HUES64 (cell line): ENCODE measurements at regions not wholly inside any gene's neighbourhood (a gene's known extent, or its start where the extent isn't known, plus 50 kb on each side); places are given as distances from the start of the nearest gene placed in this dataset.

Source experiments
- H3K27ac ChIP-seq: 2 replicates; pipeline ENCODE4 v1.7.0; 2013; ENCODE audit warnings: low read depth, low read length, inconsistent platforms
- H3K27me3 ChIP-seq: 2 replicates; pipeline ENCODE4 v1.6.1; 2013; ENCODE audit warnings: mild to moderate bottlenecking, low read length; ENCODE audit not compliant: insufficient read depth
- H3K36me3 ChIP-seq: 2 replicates; pipeline ENCODE4 v1.6.1; 2013; ENCODE audit warnings: mild to moderate bottlenecking, low read length; ENCODE audit not compliant: insufficient read depth
- H3K4me1 ChIP-seq: 2 replicates; pipeline ENCODE4 v1.6.1; 2013; ENCODE audit warnings: mild to moderate bottlenecking, low read length, moderate library complexity; ENCODE audit not compliant: insufficient read depth
- H3K4me3 ChIP-seq: 2 replicates; pipeline ENCODE4 v1.5.1; 2013; ENCODE audit warnings: mild to moderate bottlenecking, low read length, moderate library complexity
- H3K9ac ChIP-seq: 2 replicates; pipeline ENCODE4 v1.6.1; 2013; ENCODE audit warnings: mild to moderate bottlenecking, low read depth, low read length
- H3K9me3 ChIP-seq: 2 replicates; pipeline ENCODE4 v1.6.1; 2013; ENCODE audit warnings: low read depth, low read length; ENCODE audit not compliant: insufficient read depth
- WGBS: fragments of 150-250, 120-280 bp; methylation state at CpG from one replicate; pipeline ENCODE4 v1.1.7; 2013; ENCODE audit warnings: missing lambda C conversion rate; 5-methylcytosine and 5-hydroxymethylcytosine counted together

- Histone ChIP-seq H3K27me3 (peaks cover 4% of the 10 kb centered on the region; the same call in 1 of the 2 replicates), H3K4me3 (no peak overlapping the region), H3K4me1 (peaks cover 19% of the 10 kb centered on the region), H3K9me3 (no peaks in the 10 kb centered on the region), H3K9ac (no peak overlapping the region), H3K36me3 (no peaks in the 10 kb centered on the region), H3K27ac (no peak overlapping the region)
- WGBS, result no CpG with 5 or more reads among the region's 2 CpGs
Observed at GRCh38 chr13:82905071-82905470, 977.2 kb downstream of the SLITRK1 start.

GRCh38 chr13:82900453-82900852 is 981.8 kb downstream of the SLITRK1 start:
- Histone ChIP-seq H3K36me3 (no peaks in the 10 kb centered on the region), H3K9ac (no peak overlapping the region), H3K4me1 (peaks cover 22% of the 10 kb centered on the region), H3K27ac (peak overlapping the region; percentile 71; the same call in 1 of the 2 replicates), H3K9me3 (peaks cover 16% of the 10 kb centered on the region), H3K4me3 (no peak overlapping the region), H3K27me3 (peaks cover 4% of the 10 kb centered on the region; the same call in 1 of the 2 replicates)

GRCh38 chr13:82898586-82898985 is 983.7 kb downstream of the SLITRK1 start:
- WGBS, result 97% methylated on average over 3 of the region's 3 CpGs
- H3K4me1 ChIP-seq, result peaks cover 22% of the 10 kb centered on the region

GRCh38 chr13:82879921-82880320 is 1002.4 kb downstream of the SLITRK1 start:
- Histone ChIP-seq H3K4me1 (no peaks in the 10 kb centered on the region), H3K36me3 (no peaks in the 10 kb centered on the region), H3K27me3 (no peaks in the 10 kb centered on the region), H3K27ac (no peak overlapping the region), H3K9me3 (no peaks in the 10 kb centered on the region), H3K4me3 (no peak overlapping the region), H3K9ac (no peak overlapping the region)
- 100% methylated on average over 1 of the region's 1 CpG for WGBS

More at GRCh38 chr13:82898586-82898985, 983.7 kb downstream of the SLITRK1 start:
- no peaks in the 10 kb centered on the region for H3K36me3 ChIP-seq
- H3K4me3 ChIP-seq, result no peak overlapping the region
- H3K9ac ChIP-seq, result no peak overlapping the region
- peaks cover 16% of the 10 kb centered on the region for H3K9me3 ChIP-seq
- H3K27me3 ChIP-seq, result peaks cover 4% of the 10 kb centered on the region; the same call in 1 of the 2 replicates
- no peak overlapping the region for H3K27ac ChIP-seq

- Histone ChIP-seq H3K9me3 (no peaks in the 10 kb centered on the region), H3K27me3 (no peaks in the 10 kb centered on the region), H3K4me1 (no peaks in the 10 kb centered on the region), H3K27ac (no peak overlapping the region), H3K9ac (no peak overlapping the region), H3K4me3 (no peak overlapping the region), H3K36me3 (no peaks in the 10 kb centered on the region)
Observed at GRCh38 chr13:82878536-82878935, 1003.7 kb downstream of the SLITRK1 start.

- H3K27me3 ChIP-seq, result no peaks in the 10 kb centered on the region
- no peaks in the 10 kb centered on the region for H3K36me3 ChIP-seq
- H3K4me3 ChIP-seq, result no peak overlapping the region
- no peaks in the 10 kb centered on the region for H3K4me1 ChIP-seq
- no peaks in the 10 kb centered on the region for H3K9me3 ChIP-seq
- 94% methylated on average over 2 of the region's 2 CpGs for WGBS
- no peak overlapping the region for H3K27ac ChIP-seq
- H3K9ac ChIP-seq, result no peak overlapping the region
Observed at GRCh38 chr13:82867284-82867683, 1015.0 kb downstream of the SLITRK1 start.

GRCh38 chr13:82850644-82851043 is 1031.6 kb downstream of the SLITRK1 start:
- Histone ChIP-seq H3K27ac (no peak overlapping the region), H3K9me3 (no peaks in the 10 kb centered on the region), H3K4me3 (no peak overlapping the region), H3K27me3 (no peaks in the 10 kb centered on the region), H3K36me3 (no peaks in the 10 kb centered on the region), H3K9ac (no peak overlapping the region), H3K4me1 (no peaks in the 10 kb centered on the region)

GRCh38 chr13:82848766-82849165 is 1033.5 kb downstream of the SLITRK1 start:
- H3K4me1 ChIP-seq, result no peaks in the 10 kb centered on the region
- H3K27ac ChIP-seq, result no peak overlapping the region
- no peaks in the 10 kb centered on the region for H3K36me3 ChIP-seq
- no peak overlapping the region for H3K9ac ChIP-seq
- 87% methylated on average over 1 of the region's 1 CpG for WGBS
- H3K4me3 ChIP-seq, result no peak overlapping the region
- no peaks in the 10 kb centered on the region for H3K27me3 ChIP-seq
- no peaks in the 10 kb centered on the region for H3K9me3 ChIP-seq

- H3K9me3 ChIP-seq, result no peaks in the 10 kb centered on the region
- 88% methylated on average over 3 of the region's 3 CpGs for WGBS
- no peak overlapping the region for H3K27ac ChIP-seq
- H3K27me3 ChIP-seq, result no peaks in the 10 kb centered on the region
- H3K9ac ChIP-seq, result no peak overlapping the region
- H3K4me3 ChIP-seq, result no peak overlapping the region
- H3K4me1 ChIP-seq, result no peaks in the 10 kb centered on the region
- no peaks in the 10 kb centered on the region for H3K36me3 ChIP-seq
Observed at GRCh38 chr13:82847595-82847994, 1034.7 kb downstream of the SLITRK1 start.

- WGBS, result 96% methylated on average over 2 of the region's 3 CpGs
- Histone ChIP-seq H3K4me3 (no peak overlapping the region), H3K9me3 (0 out of 2 replicates have a peak, but pooled peaks cover 1% of the 10 kb centered on the region), H3K27ac (no peak overlapping the region), H3K9ac (no peak overlapping the region), H3K27me3 (no peaks in the 10 kb centered on the region), H3K4me1 (no peaks in the 10 kb centered on the region), H3K36me3 (no peaks in the 10 kb centered on the region)
Observed at GRCh38 chr13:82833923-82834322, 1048.4 kb downstream of the SLITRK1 start.

- 91% methylated on average over 1 of the region's 1 CpG for WGBS
- H3K27ac ChIP-seq, result no peak overlapping the region
Observed at GRCh38 chr13:82829040-82829439, 1053.2 kb downstream of the SLITRK1 start.

GRCh38 chr13:82827724-82828123 is 1054.5 kb downstream of the SLITRK1 start:
- Histone ChIP-seq H3K36me3 (no peaks in the 10 kb centered on the region), H3K9me3 (0 out of 2 replicates have a peak, but pooled peaks cover 5% of the 10 kb centered on the region), H3K9ac (no peak overlapping the region), H3K27me3 (no peaks in the 10 kb centered on the region), H3K4me3 (no peak overlapping the region), H3K4me1 (no peaks in the 10 kb centered on the region), H3K27ac (no peak overlapping the region)

More at GRCh38 chr13:82829040-82829439, 1053.2 kb downstream of the SLITRK1 start:
- Histone ChIP-seq H3K36me3 (no peaks in the 10 kb centered on the region), H3K9me3 (0 out of 2 replicates have a peak, but pooled peaks cover 5% of the 10 kb centered on the region), H3K4me3 (no peak overlapping the region), H3K9ac (no peak overlapping the region), H3K4me1 (no peaks in the 10 kb centered on the region), H3K27me3 (no peaks in the 10 kb centered on the region)
